Astrocyte (in vitro differentiated cells and primary cell): ENCODE measurements at regions not wholly inside any gene's neighbourhood (a gene's known extent, or its start where the extent isn't known, plus 50 kb on each side); places are given as distances from the start of the nearest gene placed in this dataset.

Source experiments
- EZH2 ChIP-seq: IDR thresholded peaks from 2 replicates; pipeline ENCODE4 v1.6.1; 2012; ENCODE audit warnings: mild to moderate bottlenecking, low read length, inconsistent platforms; ENCODE audit not compliant: insufficient read depth
- TF ChIP-seq, protein P1 (sequence below): IDR thresholded peaks from 2 replicates; pipeline ENCODE4 v1.5.1; 2011; ENCODE audit warnings: low read depth, mild to moderate bottlenecking, inconsistent platforms, low read length, moderate library complexity; ENCODE audit not compliant: insufficient read depth

- TF ChIP-seq, protein P1, sequence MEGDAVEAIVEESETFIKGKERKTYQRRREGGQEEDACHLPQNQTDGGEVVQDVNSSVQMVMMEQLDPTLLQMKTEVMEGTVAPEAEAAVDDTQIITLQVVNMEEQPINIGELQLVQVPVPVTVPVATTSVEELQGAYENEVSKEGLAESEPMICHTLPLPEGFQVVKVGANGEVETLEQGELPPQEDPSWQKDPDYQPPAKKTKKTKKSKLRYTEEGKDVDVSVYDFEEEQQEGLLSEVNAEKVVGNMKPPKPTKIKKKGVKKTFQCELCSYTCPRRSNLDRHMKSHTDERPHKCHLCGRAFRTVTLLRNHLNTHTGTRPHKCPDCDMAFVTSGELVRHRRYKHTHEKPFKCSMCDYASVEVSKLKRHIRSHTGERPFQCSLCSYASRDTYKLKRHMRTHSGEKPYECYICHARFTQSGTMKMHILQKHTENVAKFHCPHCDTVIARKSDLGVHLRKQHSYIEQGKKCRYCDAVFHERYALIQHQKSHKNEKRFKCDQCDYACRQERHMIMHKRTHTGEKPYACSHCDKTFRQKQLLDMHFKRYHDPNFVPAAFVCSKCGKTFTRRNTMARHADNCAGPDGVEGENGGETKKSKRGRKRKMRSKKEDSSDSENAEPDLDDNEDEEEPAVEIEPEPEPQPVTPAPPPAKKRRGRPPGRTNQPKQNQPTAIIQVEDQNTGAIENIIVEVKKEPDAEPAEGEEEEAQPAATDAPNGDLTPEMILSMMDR: no peak
- no peak for TF ChIP-seq EZH2
Observed at GRCh38 chr2:22829791-22830190, 555.2 kb upstream of the KLHL29 start.
